ENCODE measurements at regions not wholly inside any gene's neighbourhood (a gene's known extent, or its start where the extent isn't known, plus 50 kb on each side); places are given as distances from the start of the nearest gene placed in this dataset.

- no TSS peak for BruUV-seq (replicated peaks)
- DNase-seq (ENCODE audit: low read depth, low spot score) (no peak), ATAC-seq (no peak)
- Histone ChIP-seq H3K4me1 (ENCODE audit: control insufficient read depth in 1 of 2, insufficient read depth in 2 of 2, low read length in 2 of 2) (no peaks in the 10 kb centered on the region), H3K79me2 (ENCODE audit: insufficient read depth, low read length) (no peaks in the 10 kb centered on the region), H3K9me3 (ENCODE audit: control insufficient read depth in 1 of 2, insufficient read depth in 1 of 2, low read depth in 1 of 2, low read length in 2 of 2) (no peaks in the 10 kb centered on the region; a peak in 1 of 4 replicates), H4K20me1 (ENCODE audit: insufficient read depth) (no peaks in the 10 kb centered on the region), H3K27ac (ENCODE audit: low read depth, low read length) (no peak overlapping the region), H3K9ac (ENCODE audit: low read length) (no peak overlapping the region), H3K27me3 (ENCODE audit: insufficient read depth, low read length) (no peaks in the 10 kb centered on the region; the same call in 1 of the 2 replicates), H3K4me3 (replicated peaks in 1 of 2; ENCODE audit: low read depth in 1 of 2, low read length in 2 of 2) (no peak overlapping the region), H3K4me2 (ENCODE audit: low read length) (no peak overlapping the region), H2AFZ (ENCODE audit: low read depth, low read length, poor library complexity, severe bottlenecking) (no peak overlapping the region), H3K9me2 (ENCODE audit: insufficient read depth) (no peaks in the 10 kb centered on the region), H3K36me3 (ENCODE audit: control insufficient read depth in 1 of 2, insufficient read depth in 2 of 2, low read length in 2 of 2) (no peaks in the 10 kb centered on the region)
- ChIA-PET RAD21 (ENCODE audit: low non-redundant PET in 1 of 2, low total read pairs in 2 of 2, uncharacterized antibody in 2 of 2, unreplicated experiment in 2 of 2) (no interaction called here), POLR2A (no interaction called here), CTCF (no interaction called here)
- TF ChIP-seq ZFX (IDR thresholded peaks at IDR 0.05), result no peak
- TF ChIP-seq ZNF274 (IDR thresholded peaks at IDR 0.05; ENCODE audit: low read depth, low read length), result no peak
- no peak for TF ChIP-seq MAX (IDR thresholded peaks at IDR 0.05)
- TF ChIP-seq POLR2AphosphoS5 (IDR thresholded peaks at IDR 0.05; ENCODE audit: low read depth, low read length), result no peak
- no peak for TF ChIP-seq SRF (IDR thresholded peaks at IDR 0.05; ENCODE audit: low read depth)
- no peak for TF ChIP-seq YY1 (IDR thresholded peaks at IDR 0.05; ENCODE audit: extremely low read depth, insufficient replicate concordance, low read depth, low read length)
- TF ChIP-seq CTCF (IDR thresholded peaks at IDR 0.05 in 2 of 3, conservative IDR thresholded peaks at IDR 0.05 in 1 of 3; ENCODE audit: borderline replicate concordance in 1 of 3, insufficient read depth in 1 of 3, low read depth in 2 of 3, low read length in 2 of 3), result no peak
- TF ChIP-seq EZH2 (IDR thresholded peaks at IDR 0.05), result no peak
- TF ChIP-seq REST (IDR thresholded peaks at IDR 0.05; ENCODE audit: low read depth), result no peak
- TF ChIP-seq FOSL1 (IDR thresholded peaks at IDR 0.05; ENCODE audit: low read depth), result no peak
- TF ChIP-seq ATF3 (IDR thresholded peaks at IDR 0.05), result no peak
- TF ChIP-seq SP1 (IDR thresholded peaks at IDR 0.05; ENCODE audit: low read depth), result no peak
- no peak for TF ChIP-seq CEBPB (IDR thresholded peaks at IDR 0.05; ENCODE audit: low read depth)
- intact Hi-C loops (cut with micrococcal nuclease), result no loop called here
Observed at GRCh38 chr22:48849963-48850657, 977.6 kb downstream of the BRD1 start.
